HepG2 (cell line): ENCODE measurements at regions not wholly inside any gene's neighbourhood (a gene's known extent, or its start where the extent isn't known, plus 50 kb on each side); places are given as distances from the start of the nearest gene placed in this dataset.

Experiments used
- BORCS8-MEF2B ChIP-seq: sonication (generic); formaldehyde crosslinking; IDR thresholded peaks from 2 replicates; pipeline ENCODE4 v1.8.0; 2022; ENCODE audit warnings: mild to moderate bottlenecking, missing genetic modification reagents
- HNRNPLL ChIP-seq: fragments of 200-400 bp; formaldehyde crosslinking; IDR thresholded peaks from 2 replicates; pipeline ENCODE4 v1.6.1; 2017; ENCODE audit warnings: mild to moderate bottlenecking, low read depth, low read length; ENCODE audit not compliant: poor library complexity, severe bottlenecking
- KDM2A ChIP-seq: sonication (generic); formaldehyde crosslinking; IDR thresholded peaks from 2 replicates; pipeline ENCODE4 v1.4.0; 2020; ENCODE audit warnings: low read depth, missing genetic modification reagents, borderline replicate concordance
- KDM5B ChIP-seq: sonication (generic); formaldehyde crosslinking; IDR thresholded peaks from 2 replicates; pipeline ENCODE4 v1.4.0; 2020; ENCODE audit warnings: missing genetic modification reagents, mild to moderate bottlenecking, borderline replicate concordance
- RARA ChIP-seq: IDR thresholded peaks from 2 replicates; pipeline ENCODE4 v1.6.1; 2016; ENCODE audit warnings: missing genetic modification reagents, missing compliant biosample characterization
- SPEN ChIP-seq: sonication (generic); formaldehyde crosslinking; IDR thresholded peaks from 2 replicates; pipeline ENCODE4 v1.5.1; 2020; ENCODE audit warnings: low read depth, mild to moderate bottlenecking, missing genetic modification reagents
- TMF1 ChIP-seq: sonication (generic); formaldehyde crosslinking; IDR thresholded peaks from 2 replicates; pipeline ENCODE4 v1.8.1; 2022; ENCODE audit warnings: low read depth, missing genetic modification reagents
- ZNF281 ChIP-seq: sonication (generic); formaldehyde crosslinking; IDR thresholded peaks from 2 replicates; pipeline ENCODE4 v1.4.0; 2020; ENCODE audit warnings: missing genetic modification reagents, borderline replicate concordance
- ZNF687 ChIP-seq: sonication (generic); formaldehyde crosslinking; IDR thresholded peaks from 2 replicates; pipeline ENCODE4 v1.5.1; 2020; ENCODE audit warnings: mild to moderate bottlenecking, missing genetic modification reagents, moderate library complexity

- TF ChIP-seq ZNF281 = no peak
- TF ChIP-seq BORCS8-MEF2B (CRISPR knock-in tag) = 0 out of 2 replicates have a peak, but pooled peaks have one; percentile 50
- no peak for TF ChIP-seq RARA (CRISPR knock-in tag)
- peak; percentile 44 for TF ChIP-seq KDM5B (CRISPR knock-in tag)
- TF ChIP-seq SPEN (CRISPR knock-in tag) = 0 out of 2 replicates have a peak, but pooled peaks have one; percentile 47
- TF ChIP-seq KDM2A (CRISPR knock-in tag) = peak; percentile 82
- peak; percentile 26; the same call in 1 of the 2 replicates for TF ChIP-seq ZNF687
- no peak for TF ChIP-seq TMF1 (CRISPR knock-in tag)
- peak; percentile 64 for TF ChIP-seq HNRNPLL
- TF ChIP-seq, all 625 proteins: peak for 26
Measured at GRCh38 chr4:26028793-26029567, 115.0 kb downstream of the SMIM20 start (continued).
